Raji (cell line): ENCODE measurements at regions not wholly inside any gene's neighbourhood (a gene's known extent, or its start where the extent isn't known, plus 50 kb on each side); places are given as distances from the start of the nearest gene placed in this dataset.

Experiments used
- POLR2A ChIP-seq: IDR thresholded peaks from 2 replicates; pipeline ENCODE4 v1.6.1; 2011; ENCODE audit warnings: low read depth, low read length, control low read depth; ENCODE audit not compliant: insufficient read depth

GRCh38 chr3:40672861-40673260 is 148.1 kb downstream of the ZNF621 start:
- no peak for TF ChIP-seq POLR2A

DNA sequence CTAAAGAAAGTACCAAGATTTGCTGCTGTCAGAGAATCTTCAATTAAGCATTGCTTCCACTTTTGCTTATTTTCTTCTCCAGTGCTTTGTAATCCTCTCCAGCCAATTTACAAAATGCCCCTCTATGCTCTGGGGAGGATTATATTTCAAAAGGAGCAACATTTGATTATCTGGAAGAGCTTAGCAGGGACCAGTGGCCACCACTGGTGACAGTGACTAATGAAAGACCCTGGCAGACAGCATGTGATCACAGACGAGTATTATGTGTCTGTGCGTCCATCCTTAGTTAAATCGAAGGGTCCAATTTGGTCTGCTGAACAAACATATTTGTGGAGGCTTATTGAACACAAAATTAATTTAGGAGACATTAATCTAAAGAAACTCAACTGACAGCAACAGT is 152.6 kb downstream of the ZNF621 start:
- no peak for TF ChIP-seq POLR2A

GRCh38 chr3:40677749-40678148 is 153.0 kb downstream of the ZNF621 start:
- TF ChIP-seq POLR2A: no peak

DNA sequence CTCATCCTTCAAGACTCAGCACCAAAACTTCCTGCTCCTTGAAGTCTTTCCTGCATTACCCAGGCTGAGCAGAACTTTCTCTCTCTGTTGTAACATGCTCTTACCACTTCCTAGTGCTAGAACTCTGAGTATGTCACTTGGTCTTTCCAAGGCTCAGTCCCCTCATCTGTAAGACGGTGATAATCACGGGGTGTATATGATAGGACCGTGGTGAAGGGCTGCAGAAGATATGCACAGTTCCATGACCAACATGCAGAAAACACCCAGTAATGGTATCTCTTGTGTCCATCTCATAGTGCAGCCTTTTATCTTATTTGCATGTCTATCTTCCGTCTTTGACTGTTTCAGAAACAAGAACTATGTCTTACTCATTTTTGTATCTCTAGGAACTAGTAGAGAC is 154.5 kb downstream of the ZNF621 start:
- TF ChIP-seq POLR2A: no peak

DNA sequence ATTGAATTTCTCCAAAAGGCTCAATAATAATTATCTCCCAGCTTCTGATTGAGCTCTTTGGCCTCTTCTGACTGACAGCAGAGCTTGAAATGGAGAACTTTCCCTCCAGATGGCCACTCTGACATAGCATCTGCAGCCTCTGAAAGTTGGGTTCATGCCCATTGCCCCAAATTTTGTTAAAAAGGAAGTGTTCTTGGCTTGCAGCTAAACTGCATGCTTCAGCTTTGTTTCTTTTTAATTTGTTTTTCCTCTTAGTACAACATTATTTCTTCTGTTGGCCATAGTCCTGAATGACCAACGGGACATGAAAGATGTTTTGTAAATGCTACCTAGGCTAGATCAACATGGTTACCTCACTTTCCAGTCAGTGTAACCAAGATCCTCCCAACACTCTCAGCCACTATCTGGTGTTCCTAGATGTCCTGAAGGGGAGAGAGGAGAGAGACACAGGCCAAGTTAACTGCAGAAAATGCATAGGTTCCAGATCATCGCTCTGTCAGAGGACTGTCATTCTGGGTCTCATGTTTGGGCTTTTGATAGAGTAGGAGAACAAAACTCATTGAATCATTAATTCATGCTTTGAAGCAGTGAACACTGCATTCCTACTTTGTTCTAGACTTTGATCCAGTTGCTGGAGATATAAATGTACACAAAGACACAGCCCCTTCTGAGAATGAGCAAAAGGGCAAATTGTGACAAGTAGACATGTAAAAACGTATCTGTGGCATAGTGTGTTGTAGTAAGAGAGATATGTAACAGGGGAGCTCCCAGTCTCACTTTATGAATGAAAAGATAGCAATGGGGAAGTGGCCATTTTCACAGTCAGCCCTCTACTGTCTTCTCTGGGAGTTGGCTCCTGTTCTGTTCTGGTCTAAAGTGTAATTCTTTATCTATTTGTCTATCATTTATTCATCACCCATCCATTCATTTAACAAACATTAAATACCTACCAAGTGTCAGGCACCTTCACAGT is 156.2 kb downstream of the ZNF621 start:
- no peak for TF ChIP-seq POLR2A

GRCh38 chr3:40681658-40682055 is 156.9 kb downstream of the ZNF621 start:
- no peak for TF ChIP-seq POLR2A

- TF ChIP-seq POLR2A: no peak
Measured at GRCh38 chr3:40689837-40690236, 165.1 kb downstream of the ZNF621 start.

- TF ChIP-seq POLR2A: no peak
Measured at GRCh38 chr3:40690749-40691451, 166.1 kb downstream of the ZNF621 start.

- no peak for TF ChIP-seq POLR2A
Measured at GRCh38 chr3:40691452-40691861, 166.7 kb downstream of the ZNF621 start.

- TF ChIP-seq POLR2A: no peak
Measured at GRCh38 chr3:40695848-40696247, 171.1 kb downstream of the ZNF621 start.

DNA sequence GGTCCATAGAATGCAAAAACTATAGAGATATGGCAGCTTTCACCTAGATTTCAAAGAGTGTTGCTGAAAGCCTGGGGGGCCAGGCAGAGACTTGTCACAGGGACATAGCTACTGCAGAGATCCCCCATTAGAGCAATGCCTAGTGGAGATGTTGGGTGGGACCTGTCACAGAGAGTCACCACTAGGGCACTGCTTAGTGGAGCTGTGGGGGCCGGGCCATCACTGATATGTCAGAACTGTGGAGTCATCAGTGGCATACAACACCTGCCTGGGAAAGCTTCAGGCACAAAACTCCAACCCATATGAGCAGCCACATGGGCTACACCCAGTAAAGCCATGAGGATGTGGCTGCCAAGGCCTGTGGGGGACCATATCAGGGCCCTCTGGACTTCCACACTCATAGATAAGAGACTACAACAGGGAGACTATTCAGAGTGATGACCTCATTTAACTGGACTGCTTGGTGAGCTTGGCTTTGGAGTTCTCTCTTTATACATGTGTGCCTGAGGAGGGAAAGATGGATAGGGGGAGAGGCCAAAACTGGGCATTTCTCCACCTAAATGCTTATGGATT is 176.3 kb downstream of the ZNF621 start:
- no peak for TF ChIP-seq POLR2A

GRCh38 chr3:40704224-40704623 is 179.5 kb downstream of the ZNF621 start:
- no peak for TF ChIP-seq POLR2A

DNA sequence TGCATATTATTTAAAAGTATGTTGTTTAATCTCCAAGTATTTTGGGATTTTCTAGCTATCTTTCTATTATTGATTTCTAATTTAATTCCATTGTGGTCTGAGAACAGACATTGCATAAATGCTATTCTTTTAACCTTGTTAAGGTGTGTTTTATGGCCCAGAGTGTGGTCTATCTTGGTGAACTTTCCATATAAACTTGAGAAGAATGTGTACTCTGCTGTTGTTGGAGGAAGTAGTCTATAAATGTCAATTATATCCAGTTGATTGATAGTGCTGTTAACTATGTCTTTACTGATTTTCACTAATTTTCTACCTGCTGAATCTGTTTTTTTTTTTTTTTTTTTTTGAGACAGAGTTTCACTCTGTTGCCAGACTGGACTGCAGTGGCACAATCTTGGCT is 180.9 kb downstream of the ZNF621 start:
- no peak for TF ChIP-seq POLR2A

- TF ChIP-seq POLR2A: no peak
Measured at GRCh38 chr3:40713306-40713705, 188.5 kb downstream of the ZNF621 start.

DNA sequence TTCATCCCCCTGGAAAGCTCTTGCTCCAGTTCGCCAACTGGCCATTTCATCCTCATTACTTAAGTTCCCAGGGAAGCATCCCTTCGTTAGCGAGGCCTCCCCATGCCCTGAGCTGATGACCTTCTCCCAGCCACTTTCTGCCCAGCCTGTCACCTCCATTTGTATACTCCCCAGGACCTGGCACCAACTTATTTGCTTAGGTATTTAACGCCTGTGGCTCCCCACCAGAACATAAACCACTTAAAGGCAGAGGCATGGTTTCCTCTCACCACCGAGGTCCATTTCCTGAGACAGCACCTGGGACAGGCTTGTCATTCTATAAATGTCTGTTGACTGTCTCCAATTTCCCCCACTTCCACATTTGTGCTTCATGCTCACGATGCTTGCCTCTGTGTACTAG is 189.0 kb downstream of the ZNF621 start:
- TF ChIP-seq POLR2A: no peak
